Left kidney (tissue), 1 donor: ENCODE measurements at regions not wholly inside any gene's neighbourhood (a gene's known extent, or its start where the extent isn't known, plus 50 kb on each side); places are given as distances from the start of the nearest gene placed in this dataset.
"Not testable (repeated sequence)": the region's sequence is repeated elsewhere in the genome, so short reads cannot be mapped to it uniquely, and the experiment has no call there.

Source experiments
- DNase-seq: peaks from one replicate; pipeline ENCODE4 v3.0.0-alpha.2; 2013

DNA sequence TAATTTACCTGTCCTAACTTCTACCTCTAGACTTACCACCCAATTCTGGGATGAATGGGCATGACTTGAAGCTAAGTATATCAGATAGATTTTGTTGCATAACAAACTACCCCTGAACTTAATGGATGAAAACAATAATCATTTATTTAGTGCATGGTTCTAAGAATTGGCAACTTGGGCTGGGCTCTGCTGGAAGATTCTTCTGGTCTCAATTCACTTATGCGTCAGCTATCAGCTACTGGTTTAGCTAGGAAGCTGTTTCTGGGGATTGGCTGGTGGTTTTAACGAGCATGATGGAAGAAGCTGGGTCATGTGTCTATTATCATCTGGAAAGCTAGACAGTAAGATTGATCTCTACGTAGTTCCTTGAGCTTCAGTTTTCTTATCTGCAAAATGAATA is 77.3 kb upstream of the LMCD1 start:
- no peak for DNase-seq

- no peak for DNase-seq
Observed at GRCh38 chr3:8436661-8437287, 64.8 kb upstream of the LMCD1 start.

GRCh38 chr3:8438507-8439079 is 63.0 kb upstream of the LMCD1 start:
- DNase-seq = no peak

GRCh38 chr3:8440142-8440541 is 61.5 kb upstream of the LMCD1 start:
- not testable (repeated sequence) for DNase-seq

- peak; percentile 88 for DNase-seq
Observed at GRCh38 chr3:8441969-8442559, 59.6 kb upstream of the LMCD1 start.

GRCh38 chr3:8442993-8443650 is 58.5 kb upstream of the LMCD1 start:
- no peak for DNase-seq

DNA sequence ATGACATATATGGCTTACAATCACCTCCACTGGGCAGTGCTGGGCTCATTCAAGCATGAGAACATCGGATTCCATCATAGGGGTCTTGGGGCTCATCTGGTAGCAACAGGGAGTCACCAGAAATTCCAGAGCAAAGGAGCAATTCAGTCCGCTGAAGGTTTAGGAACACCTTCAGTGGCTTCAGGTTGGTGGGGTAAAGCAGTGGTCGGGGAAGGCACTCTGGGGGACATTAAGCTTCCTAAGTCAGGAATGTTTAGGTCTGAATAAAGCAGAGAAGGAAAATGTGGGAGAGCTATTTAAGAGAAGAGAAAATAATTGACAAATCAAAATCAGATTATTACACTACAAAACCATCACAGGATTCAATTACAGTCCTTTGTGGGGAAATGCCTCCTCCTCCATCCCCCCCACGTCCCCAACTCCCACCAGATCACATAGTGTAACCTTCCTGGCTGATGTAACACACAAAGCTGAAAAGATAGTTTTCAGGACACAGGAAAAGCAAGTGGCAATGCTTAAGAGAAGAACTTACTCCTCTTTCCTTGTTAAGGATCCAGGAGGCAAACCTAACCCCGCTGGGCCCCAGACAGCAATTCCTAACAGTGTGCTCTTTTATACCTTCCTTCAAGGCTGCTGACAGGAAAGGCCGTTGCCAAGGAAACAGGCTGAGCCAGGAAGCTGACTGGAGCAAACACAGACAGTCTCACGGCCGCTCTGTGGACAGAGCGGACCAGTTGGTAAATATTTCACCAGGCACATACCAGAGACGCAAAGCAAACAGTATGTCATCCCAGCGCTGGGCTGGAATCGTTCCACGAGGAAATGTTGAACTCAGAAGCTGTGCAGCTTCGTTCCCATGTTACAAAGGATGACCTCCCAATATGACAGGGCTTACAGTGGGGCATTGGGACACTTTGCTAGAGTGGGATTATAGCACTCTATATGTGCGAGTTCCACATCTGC is 57.5 kb upstream of the LMCD1 start:
- DNase-seq = peak; percentile 92

- DNase-seq = no peak
Observed at GRCh38 chr3:8444883-8445282, 56.7 kb upstream of the LMCD1 start.

DNA sequence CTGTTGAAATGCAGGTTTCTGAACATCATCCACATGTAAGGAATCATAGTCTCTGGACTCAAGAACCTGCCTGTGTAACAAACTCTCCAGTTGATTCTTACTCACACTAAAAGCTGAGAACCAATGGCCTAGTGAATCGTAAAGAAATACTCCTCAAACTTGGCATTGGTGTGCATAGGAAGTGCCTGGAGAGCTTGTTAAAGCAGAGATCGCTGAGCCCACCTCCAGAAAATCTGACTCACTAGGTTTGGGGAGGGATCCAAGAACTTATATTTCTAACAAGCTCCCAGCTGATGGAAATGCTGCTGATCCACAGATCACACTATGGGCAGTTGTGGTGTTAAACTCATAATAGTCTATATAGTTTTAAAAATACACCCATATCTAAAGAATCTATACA is 55.8 kb upstream of the LMCD1 start:
- no peak for DNase-seq

GRCh38 chr3:8446845-8447244 is 54.8 kb upstream of the LMCD1 start:
- no peak for DNase-seq

GRCh38 chr3:8450618-8451017 is 51.0 kb upstream of the LMCD1 start:
- no peak for DNase-seq

GRCh38 chr3:8451696-8452095 is 49.9 kb upstream of the LMCD1 start:
- no peak for DNase-seq
